Medulla oblongata (tissue), 1 donor: ENCODE measurements at regions not wholly inside any gene's neighbourhood (a gene's known extent, or its start where the extent isn't known, plus 50 kb on each side); places are given as distances from the start of the nearest gene placed in this dataset.
"Not testable (repeated sequence)": the region's sequence is repeated elsewhere in the genome, so short reads cannot be mapped to it uniquely, and the experiment has no call there.

Experiments used
- DNase-seq: peaks from one replicate; pipeline ENCODE4 v3.0.0-alpha.2; 2015; ENCODE audit errors: extremely low spot score

GRCh38 chr7:84735677-84736076 lies 451.2 kb downstream of the SEMA3D start:
- DNase-seq: no peak

GRCh38 chr7:84735011-84735410 lies 451.8 kb downstream of the SEMA3D start:
- no peak for DNase-seq

GRCh38 chr7:84733976-84734375 lies 452.9 kb downstream of the SEMA3D start:
- not testable (repeated sequence) for DNase-seq

- DNase-seq: not testable (repeated sequence)
Measured at GRCh38 chr7:84730864-84731263, 456.0 kb downstream of the SEMA3D start.

- DNase-seq: no peak
Measured at GRCh38 chr7:84729284-84729683, 457.6 kb downstream of the SEMA3D start.

- no peak for DNase-seq
Measured at GRCh38 chr7:84722734-84723133, 464.1 kb downstream of the SEMA3D start.

- no peak for DNase-seq
Measured at GRCh38 chr7:84722086-84722485, 464.8 kb downstream of the SEMA3D start.

GRCh38 chr7:84720456-84721097 lies 466.3 kb downstream of the SEMA3D start:
- no peak for DNase-seq

- DNase-seq: no peak
Measured at GRCh38 chr7:84714765-84715164, 472.1 kb downstream of the SEMA3D start.

GRCh38 chr7:84712374-84713121 lies 474.3 kb downstream of the SEMA3D start:
- no peak for DNase-seq

GRCh38 chr7:84710538-84710937 lies 476.3 kb downstream of the SEMA3D start:
- not testable (repeated sequence) for DNase-seq

- no peak for DNase-seq
Measured at GRCh38 chr7:84705706-84706105, 481.1 kb downstream of the SEMA3D start.

GRCh38 chr7:84705079-84705478 lies 481.8 kb downstream of the SEMA3D start:
- no peak for DNase-seq

GRCh38 chr7:84704380-84704779 lies 482.5 kb downstream of the SEMA3D start:
- no peak for DNase-seq

- no peak for DNase-seq
Measured at GRCh38 chr7:84701524-84702306, 485.1 kb downstream of the SEMA3D start.

GRCh38 chr7:84700563-84701370 lies 486.1 kb downstream of the SEMA3D start:
- no peak for DNase-seq

- DNase-seq: no peak
Measured at GRCh38 chr7:84697506-84697905, 489.4 kb downstream of the SEMA3D start.

- no peak for DNase-seq
Measured at GRCh38 chr7:84693483-84693882, 493.4 kb downstream of the SEMA3D start.

- no peak for DNase-seq
Measured at GRCh38 chr7:84688671-84689070, 494.1 kb upstream of the SEMA3A start.

- no peak for DNase-seq
Measured at GRCh38 chr7:84686373-84686772, 491.8 kb upstream of the SEMA3A start.

GRCh38 chr7:84684836-84685480 lies 490.4 kb upstream of the SEMA3A start:
- DNase-seq: no peak
